CD14-positive monocyte (primary cell): ENCODE measurements at regions not wholly inside any gene's neighbourhood (a gene's known extent, or its start where the extent isn't known, plus 50 kb on each side); places are given as distances from the start of the nearest gene placed in this dataset.

ENCODE experiments used
- DNase-seq, 3 donors: peaks; one replicate each; pipeline ENCODE4 v3.0.0-alpha.2; 2011 to 2022
- H2AFZ ChIP-seq: 2 replicates; pipeline ENCODE4 v1.6.0; 2012; ENCODE audit warnings: mild to moderate bottlenecking, low read depth, low read length, inconsistent platforms; ENCODE audit not compliant: insufficient read depth, poor library complexity, severe bottlenecking
- H3K27ac ChIP-seq, 2 donors: 1 replicate in 1 of 2; 2 replicates in 1 of 2; pipeline ENCODE4 v1.5.1; 2012 to 2013; ENCODE audit warnings: low read length in 2 of 2, control low read depth in 1 of 2, inconsistent platforms in 1 of 2, low read depth in 1 of 2, mild to moderate bottlenecking in 1 of 2
- H3K27me3 ChIP-seq, 2 donors: one replicate each; pipeline versions ENCODE4 v1.6.0 to v1.6.1; 2011 to 2013; ENCODE audit warnings: low read length in 2 of 2; ENCODE audit not compliant: control insufficient read depth in 2 of 2, insufficient read depth in 2 of 2
- H3K36me3 ChIP-seq, 2 donors: replicated peaks in 1 of 2; 1 replicate in 1 of 2; 2 replicates in 1 of 2; pipeline versions ENCODE4 v1.5.1 to v1.6.1; 2012 to 2013; ENCODE audit warnings: low read length in 2 of 2, control low read depth in 1 of 2, inconsistent platforms in 1 of 2, mild to moderate bottlenecking in 1 of 2; ENCODE audit not compliant: insufficient read depth in 2 of 2, control insufficient read depth in 1 of 2
- H3K4me1 ChIP-seq, 2 donors: 1 replicate in 1 of 2; 2 replicates in 1 of 2; pipeline versions ENCODE4 v1.5.1 to v1.6.1; 2012 to 2013; ENCODE audit warnings: low read length in 2 of 2, control low read depth in 1 of 2, inconsistent platforms in 1 of 2, mild to moderate bottlenecking in 1 of 2, moderate library complexity in 1 of 2; ENCODE audit not compliant: insufficient read depth in 2 of 2, control insufficient read depth in 1 of 2
- H3K4me2 ChIP-seq: replicated peaks from 2 replicates; pipeline ENCODE3; 2012; ENCODE audit warnings: low read length, moderate library complexity, mild to moderate bottlenecking; ENCODE audit not compliant: poor library complexity, severe bottlenecking; ENCODE audit errors: extremely low read depth
- H3K4me3 ChIP-seq, 3 experiments: fragments of 200-600 bp in 1 of 3; sonication (generic) in 1 of 3; replicated peaks in 1 of 3; 1 replicate in 2 of 3; 2 replicates in 1 of 3; pipeline ENCODE4 v1.5.1; 2011 to 2013; ENCODE audit warnings: low read length in 3 of 3, mild to moderate bottlenecking in 3 of 3, control low read depth in 2 of 3, low read depth in 2 of 3, inconsistent platforms in 1 of 3, moderate library complexity in 1 of 3
- H3K79me2 ChIP-seq: 2 replicates; pipeline ENCODE4 v1.6.0; 2012; ENCODE audit warnings: mild to moderate bottlenecking, control low read depth, inconsistent platforms, low read length, moderate library complexity; ENCODE audit not compliant: insufficient read depth
- H3K9ac ChIP-seq: 2 replicates; pipeline ENCODE4 v1.6.0; 2017; ENCODE audit warnings: low read length, mild to moderate bottlenecking; ENCODE audit not compliant: insufficient read depth, poor library complexity, severe bottlenecking
- H3K9me3 ChIP-seq, 2 donors: replicated peaks in 1 of 2; 1 replicate in 1 of 2; 2 replicates in 1 of 2; pipeline versions ENCODE4 v1.5.1 to v1.6.1; 2012 to 2013; ENCODE audit warnings: low read length in 2 of 2, control low read depth in 1 of 2; ENCODE audit not compliant: control insufficient read depth in 1 of 2, insufficient read depth in 1 of 2
- H4K20me1 ChIP-seq: 2 replicates; pipeline ENCODE4 v1.6.0; 2012; ENCODE audit warnings: mild to moderate bottlenecking, low read length, control low read depth, moderate library complexity; ENCODE audit not compliant: insufficient read depth
- H3K27ac Mint-ChIP-seq, 7 donors: one replicate each; pipeline ENCODE4 v1.8.0; 2020; ENCODE audit warnings: mild to moderate bottlenecking in 7 of 7, mixed read lengths in 7 of 7, moderate library complexity in 6 of 7, inconsistent platforms in 2 of 7
- H3K27me3 Mint-ChIP-seq, 3 donors: one replicate each; pipeline ENCODE4 v1.8.0; 2021 to 2022; ENCODE audit warnings: low read depth in 3 of 3, mild to moderate bottlenecking in 3 of 3, mixed read lengths in 3 of 3, moderate library complexity in 3 of 3, inconsistent platforms in 1 of 3
- H3K36me3 Mint-ChIP-seq, 2 donors: one replicate each; pipeline ENCODE4 v1.8.0; 2020; ENCODE audit warnings: mixed read lengths in 2 of 2, inconsistent platforms in 1 of 2, mild to moderate bottlenecking in 1 of 2
- H3K4me1 Mint-ChIP-seq: one replicate; pipeline ENCODE4 v1.8.0; 2020; ENCODE audit warnings: mild to moderate bottlenecking, mixed read lengths
- H3K4me3 Mint-ChIP-seq, 2 donors: one replicate each; pipeline ENCODE4 v1.8.0; 2020; ENCODE audit warnings: mild to moderate bottlenecking in 2 of 2, mixed read lengths in 2 of 2, moderate library complexity in 1 of 2
- H3K9me3 Mint-ChIP-seq, 7 donors: one replicate each; pipeline ENCODE4 v1.8.0; 2020 to 2022; ENCODE audit warnings: mixed read lengths in 7 of 7, mild to moderate bottlenecking in 6 of 7, moderate library complexity in 6 of 7, inconsistent platforms in 2 of 7
- CTCF ChIP-seq: fragments of 200-600 bp; IDR thresholded peaks from one replicate; pipeline ENCODE4 v1.8.0; 2022; ENCODE audit warnings: antibody characterized with exemption, mild to moderate bottlenecking
- WGBS: methylation state at CpG from one replicate; pipeline ENCODE4 v1.1.5; 2013; ENCODE audit warnings: missing lambda C conversion rate; ENCODE audit not compliant: insufficient coverage; 5-methylcytosine and 5-hydroxymethylcytosine counted together
- intact Hi-C, 2 donors: fragments of 100-400 bp; cut with micrococcal nuclease; formaldehyde crosslinking; loops; one replicate each; pipeline versions ENCODE4 v1.15.0 to v1.15.1; 2023

- H4K20me1 ChIP-seq = no peaks in the 10 kb centered on the region
- H3K4me3 ChIP-seq = no peak overlapping the region
- no peaks in the 10 kb centered on the region for H3K79me2 ChIP-seq
- peaks cover 0 to 6% of the 10 kb centered on the region in 2 donors for H3K9me3 ChIP-seq
- H3K4me1 ChIP-seq = no peaks in the 10 kb centered on the region
- Mint-ChIP-seq H3K27me3 (no peaks in the 10 kb centered on the region), H3K9me3 (peaks cover 6 to 9% (median 6%) of the 10 kb centered on the region in 7 donors), H3K27ac (peak overlapping the region in 1 of 7 donors; percentile 55), H3K4me3 (no peak overlapping the region), H3K4me1 (no peaks in the 10 kb centered on the region), H3K36me3 (no peaks in the 10 kb centered on the region)
- intact Hi-C loops = no loop called here
- DNase-seq = no peak
- no peaks in the 10 kb centered on the region for H3K36me3 ChIP-seq
- WGBS = 93% methylated on average over 8 of the region's 8 CpGs
- no peak overlapping the region for H3K4me2 ChIP-seq
- no peak overlapping the region for H2AFZ ChIP-seq
- H3K27me3 ChIP-seq = no peaks in the 10 kb centered on the region
- H3K9ac ChIP-seq = no peak overlapping the region
- no peak overlapping the region for H3K27ac ChIP-seq
- TF ChIP-seq CTCF = no peak
These were observed 158.6 kb downstream of the KATNAL1 start for GRCh38 chr13:30148786-30149185.

- WGBS = 93% methylated on average over 7 of the region's 9 CpGs
- H3K27me3 ChIP-seq = no peaks in the 10 kb centered on the region
- Mint-ChIP-seq H3K4me3 (no peak overlapping the region), H3K27me3 (no peaks in the 10 kb centered on the region), H3K9me3 (peaks cover 6 to 11% (median 7%) of the 10 kb centered on the region in 7 donors), H3K27ac (no peak overlapping the region), H3K36me3 (no peaks in the 10 kb centered on the region), H3K4me1 (no peaks in the 10 kb centered on the region)
- H3K36me3 ChIP-seq = no peaks in the 10 kb centered on the region
- H4K20me1 ChIP-seq = no peaks in the 10 kb centered on the region
- H3K79me2 ChIP-seq = no peaks in the 10 kb centered on the region
- no peaks in the 10 kb centered on the region for H3K4me1 ChIP-seq
- DNase-seq = no peak
- H3K9me3 ChIP-seq = peaks cover 0 to 10% of the 10 kb centered on the region in 2 donors
- no peak overlapping the region for H3K27ac ChIP-seq
- no peak overlapping the region for H2AFZ ChIP-seq
- H3K9ac ChIP-seq = no peak overlapping the region
- intact Hi-C loops = no loop called here
- no peak overlapping the region for H3K4me2 ChIP-seq
- no peak for TF ChIP-seq CTCF
- H3K4me3 ChIP-seq = no peak overlapping the region
These were observed 159.1 kb downstream of the KATNAL1 start for GRCh38 chr13:30148171-30148754.
